ENCODE measurements at regions not wholly inside any gene's neighbourhood (a gene's known extent, or its start where the extent isn't known, plus 50 kb on each side); places are given as distances from the start of the nearest gene placed in this dataset.
A peak's percentile ranks its signal among the peaks of the same experiment; 100 is the strongest.

GRCh38 chr10:78804411-78805032 lies 264.2 kb upstream of the ZMIZ1 start:
- TF ChIP-seq CTCF (IDR thresholded peaks at IDR 0.05; ENCODE audit: partially characterized antibody, unreplicated experiment) = no peak
- peaks cover 8% of the 10 kb centered on the region for H3K27me3 Mint-ChIP-seq (ENCODE audit: unreplicated experiment)
- H3K9me3 Mint-ChIP-seq (ENCODE audit: unreplicated experiment) = peaks cover 4% of the 10 kb centered on the region
- peaks cover 17% of the 10 kb centered on the region for H3K4me1 Mint-ChIP-seq (ENCODE audit: low read depth, unreplicated experiment)
- H3K36me3 Mint-ChIP-seq (ENCODE audit: unreplicated experiment) = no peaks in the 10 kb centered on the region
- no peak for DNase-seq
- H3K27ac Mint-ChIP-seq (ENCODE audit: unreplicated experiment) = no peak overlapping the region
- no peak overlapping the region for H3K4me3 Mint-ChIP-seq (ENCODE audit: unreplicated experiment)

DNA sequence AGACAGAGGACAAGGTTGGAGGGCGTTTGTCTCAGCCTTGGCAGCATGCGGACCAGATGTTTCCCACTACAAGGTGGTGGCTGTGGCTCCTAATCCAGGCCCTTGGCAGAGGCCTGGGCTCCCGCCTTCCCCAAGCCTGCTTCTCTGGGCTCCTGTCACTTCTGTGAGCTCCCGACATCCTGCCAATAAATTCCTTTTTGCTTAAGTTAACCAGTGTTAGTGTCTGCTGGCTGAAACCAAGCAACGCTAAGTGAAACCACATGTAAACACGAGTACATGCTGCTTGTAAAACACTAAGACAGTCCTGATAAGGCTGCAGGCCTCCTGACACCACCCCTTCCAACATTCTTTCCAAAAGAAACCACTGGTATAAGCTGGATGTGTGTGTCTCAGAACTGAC lies 263.6 kb upstream of the ZMIZ1 start:
- H3K9me3 Mint-ChIP-seq (ENCODE audit: unreplicated experiment) = peaks cover 4% of the 10 kb centered on the region
- peaks cover 11% of the 10 kb centered on the region for H3K27me3 Mint-ChIP-seq (ENCODE audit: unreplicated experiment)
- H3K36me3 Mint-ChIP-seq (ENCODE audit: unreplicated experiment) = no peaks in the 10 kb centered on the region
- no peak for TF ChIP-seq CTCF (IDR thresholded peaks at IDR 0.05; ENCODE audit: partially characterized antibody, unreplicated experiment)
- no peak overlapping the region for H3K27ac Mint-ChIP-seq (ENCODE audit: unreplicated experiment)
- peaks cover 17% of the 10 kb centered on the region for H3K4me1 Mint-ChIP-seq (ENCODE audit: low read depth, unreplicated experiment)
- no peak for DNase-seq
- H3K4me3 Mint-ChIP-seq (ENCODE audit: unreplicated experiment) = no peak overlapping the region

GRCh38 chr10:78806681-78807221 lies 262.0 kb upstream of the ZMIZ1 start:
- H3K27ac Mint-ChIP-seq (ENCODE audit: unreplicated experiment) = no peak overlapping the region
- peaks cover 14% of the 10 kb centered on the region for H3K4me1 Mint-ChIP-seq (ENCODE audit: low read depth, unreplicated experiment)
- H3K4me3 Mint-ChIP-seq (ENCODE audit: unreplicated experiment) = no peak overlapping the region
- no peaks in the 10 kb centered on the region for H3K36me3 Mint-ChIP-seq (ENCODE audit: unreplicated experiment)
- peaks cover 4% of the 10 kb centered on the region for H3K9me3 Mint-ChIP-seq (ENCODE audit: unreplicated experiment)
- peaks cover 6% of the 10 kb centered on the region for H3K27me3 Mint-ChIP-seq (ENCODE audit: unreplicated experiment)
- no peak for DNase-seq
- TF ChIP-seq CTCF (IDR thresholded peaks at IDR 0.05; ENCODE audit: partially characterized antibody, unreplicated experiment) = no peak

DNA sequence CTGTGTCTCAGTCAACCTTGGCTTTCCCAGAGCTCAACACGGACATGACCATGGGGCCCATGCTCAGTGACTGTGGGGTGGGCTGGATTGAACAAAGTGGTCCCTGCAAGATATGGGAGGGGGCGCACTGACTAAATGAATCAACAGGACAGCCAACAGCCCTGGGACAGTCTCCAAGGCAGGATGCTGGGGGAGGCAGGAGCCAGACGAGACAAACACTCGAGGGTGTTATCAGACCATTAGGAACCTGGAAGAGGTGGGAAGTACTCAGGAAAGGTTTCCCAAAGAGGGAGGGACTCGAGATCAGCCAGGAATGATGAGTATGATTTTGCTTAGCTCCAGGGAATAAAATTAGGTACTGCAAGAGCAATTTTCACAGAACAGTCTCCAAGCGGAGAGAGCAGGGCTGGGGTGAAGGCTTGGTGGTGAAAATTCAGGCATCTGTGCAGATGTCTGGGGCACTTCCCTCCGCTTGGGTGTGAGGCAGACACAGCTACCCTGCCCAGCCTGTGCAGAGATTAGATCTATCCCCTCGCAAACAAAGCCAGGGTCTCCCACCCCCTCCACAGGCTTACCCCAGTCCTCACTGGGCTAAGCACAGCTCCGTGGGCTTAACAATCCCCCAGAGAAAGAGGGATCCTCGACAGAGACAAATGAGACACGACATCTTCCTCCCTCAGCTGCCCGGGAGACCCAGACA lies 261.1 kb upstream of the ZMIZ1 start:
- no peak for DNase-seq
- peaks cover 8% of the 10 kb centered on the region for H3K4me1 Mint-ChIP-seq (ENCODE audit: low read depth, unreplicated experiment)
- TF ChIP-seq CTCF (IDR thresholded peaks at IDR 0.05; ENCODE audit: partially characterized antibody, unreplicated experiment) = no peak
- peaks cover 6% of the 10 kb centered on the region for H3K27me3 Mint-ChIP-seq (ENCODE audit: unreplicated experiment)
- peaks cover 4% of the 10 kb centered on the region for H3K9me3 Mint-ChIP-seq (ENCODE audit: unreplicated experiment)
- H3K27ac Mint-ChIP-seq (ENCODE audit: unreplicated experiment) = no peak overlapping the region
- H3K36me3 Mint-ChIP-seq (ENCODE audit: unreplicated experiment) = no peaks in the 10 kb centered on the region
- H3K4me3 Mint-ChIP-seq (ENCODE audit: unreplicated experiment) = no peak overlapping the region

GRCh38 chr10:78808286-78808685 lies 260.5 kb upstream of the ZMIZ1 start:
- TF ChIP-seq CTCF (IDR thresholded peaks at IDR 0.05; ENCODE audit: partially characterized antibody, unreplicated experiment) = no peak
- no peak for DNase-seq
- Mint-ChIP-seq H3K36me3 (ENCODE audit: unreplicated experiment) (no peaks in the 10 kb centered on the region), H3K9me3 (ENCODE audit: unreplicated experiment) (peaks cover 4% of the 10 kb centered on the region), H3K4me3 (ENCODE audit: unreplicated experiment) (peak overlapping the region; percentile 23), H3K4me1 (ENCODE audit: low read depth, unreplicated experiment) (peaks cover 7% of the 10 kb centered on the region), H3K27ac (ENCODE audit: unreplicated experiment) (no peak overlapping the region), H3K27me3 (ENCODE audit: unreplicated experiment) (peaks cover 6% of the 10 kb centered on the region)
